DMS153 treated with DMSO at 0.1 percent for 48 hours (cell line): ENCODE measurements at regions not wholly inside any gene's neighbourhood (a gene's known extent, or its start where the extent isn't known, plus 50 kb on each side); places are given as distances from the start of the nearest gene placed in this dataset.

Experiments used
- DNase-seq: peaks from one replicate; lab custom pipeline; 2025; ENCODE audit not compliant: unreplicated experiment; lab: John Stamatoyannopoulos, UW

DNA sequence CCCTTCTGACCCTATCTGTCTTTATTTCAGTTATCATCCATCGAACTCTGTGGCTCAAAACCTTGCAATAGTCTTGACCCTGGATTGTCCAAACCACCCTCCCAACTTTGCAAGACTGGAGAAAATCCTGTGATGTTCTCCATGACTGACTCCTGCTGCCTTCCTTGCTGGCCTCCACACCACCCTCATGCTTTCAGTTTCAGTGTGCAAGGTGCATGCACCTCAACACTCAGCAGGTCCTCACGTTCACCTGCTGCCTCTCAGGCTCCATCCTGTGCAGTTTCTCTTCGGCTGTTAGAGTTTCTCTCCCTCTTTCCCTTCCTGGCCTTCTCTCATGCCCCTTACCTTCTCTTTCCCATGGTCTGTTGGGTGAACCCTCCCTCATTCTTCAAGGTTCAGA, 59.4 kb upstream of the ASIC2 start:
- no peak for DNase-seq

DNA sequence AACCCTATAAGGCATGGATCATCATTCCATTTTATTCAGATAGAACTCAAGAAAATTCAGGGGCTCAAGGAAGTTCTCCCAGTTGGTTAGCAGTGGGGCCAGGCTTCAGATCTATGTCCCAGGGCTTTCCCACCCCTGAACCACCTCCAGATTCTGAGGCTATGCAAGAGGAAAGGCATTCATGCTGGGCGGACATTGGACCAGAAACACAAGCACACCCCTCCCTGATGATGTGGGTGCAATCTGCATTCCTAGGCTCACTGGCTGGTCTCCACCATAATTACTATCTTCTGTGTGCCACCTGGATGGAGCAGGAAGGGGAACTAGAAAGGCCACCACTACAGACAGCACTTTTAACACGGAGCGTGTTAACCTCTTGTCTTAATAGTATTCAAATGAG, 63.2 kb upstream of the ASIC2 start:
- no peak for DNase-seq

DNA sequence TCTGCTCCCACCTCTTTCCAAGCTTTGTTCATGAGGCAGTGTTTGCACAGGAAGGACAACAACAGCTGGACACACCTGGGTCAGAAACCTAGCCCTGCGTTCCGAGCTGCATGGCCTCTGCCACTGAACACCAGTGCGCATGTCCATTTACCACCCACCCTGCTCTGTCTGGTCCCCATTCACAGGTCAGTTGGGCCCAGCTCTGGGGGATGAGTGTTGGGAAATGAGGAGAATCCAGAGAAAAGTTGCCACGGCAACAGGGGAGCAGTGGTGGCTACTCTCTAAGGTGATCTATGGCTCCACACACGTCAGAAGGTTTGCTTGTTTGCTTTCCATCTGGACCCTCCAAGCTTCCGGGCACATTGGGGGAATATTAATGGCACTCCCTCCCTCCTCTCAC, 70.4 kb upstream of the ASIC2 start:
- no peak for DNase-seq

DNA sequence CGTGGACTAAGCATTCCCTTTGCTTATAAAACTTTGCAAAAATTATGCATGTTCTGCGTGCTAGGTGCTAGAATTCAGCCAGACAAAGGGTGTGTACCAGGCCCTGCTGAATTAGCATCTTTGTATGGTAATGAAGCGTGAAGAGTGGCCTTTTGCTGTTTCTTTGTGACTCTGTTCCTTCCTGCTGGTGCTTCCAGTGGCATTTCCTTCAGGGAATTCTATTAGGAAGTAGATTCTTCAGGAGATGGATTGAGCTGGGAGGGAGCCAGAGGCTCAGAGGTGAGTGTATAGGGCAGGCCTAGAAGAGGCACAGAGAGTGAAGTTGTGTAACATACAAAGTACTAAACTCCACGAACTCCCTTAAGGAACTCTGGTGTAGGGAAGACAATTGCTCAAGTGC, 73.9 kb upstream of the ASIC2 start:
- DNase-seq = no peak

DNA sequence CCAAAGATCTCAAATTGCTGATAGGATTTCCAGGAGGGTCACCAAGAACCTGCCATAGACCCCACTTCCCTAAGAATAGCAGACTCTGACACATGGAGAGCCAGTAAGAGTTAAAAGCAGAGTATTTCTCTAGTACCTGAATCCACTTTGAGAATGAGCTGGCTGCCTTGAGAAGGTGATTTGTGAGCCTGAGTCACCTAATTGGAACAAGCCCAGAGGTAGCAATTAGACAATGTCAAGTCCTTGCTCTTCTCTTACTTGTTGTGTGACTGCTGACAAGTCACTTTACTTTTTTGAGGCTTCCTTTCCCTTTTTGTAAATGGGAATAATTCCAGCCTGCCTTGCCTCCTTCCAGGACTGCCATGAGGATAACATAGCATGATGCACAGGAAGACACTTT, 76.1 kb upstream of the ASIC2 start:
- no peak for DNase-seq

DNA sequence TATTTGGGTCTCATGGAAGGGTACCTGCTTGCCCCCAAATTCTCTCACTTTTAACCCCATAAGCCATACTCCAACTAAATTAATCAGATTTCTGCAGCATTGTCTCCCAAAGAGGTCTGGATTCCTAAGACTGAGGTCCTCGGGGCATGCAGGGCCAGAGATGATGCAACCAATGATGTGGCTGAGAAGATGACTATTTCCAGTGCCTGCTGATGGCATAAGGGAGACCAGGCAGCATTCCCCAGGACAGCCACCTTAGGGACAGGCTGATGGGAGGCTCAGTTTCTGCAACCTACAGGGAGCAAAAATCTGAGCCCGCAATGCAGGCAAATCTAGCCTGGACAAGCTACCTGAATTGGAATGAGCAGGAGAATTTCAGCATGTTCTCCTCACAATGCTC, 76.8 kb upstream of the ASIC2 start:
- DNase-seq = no peak

DNA sequence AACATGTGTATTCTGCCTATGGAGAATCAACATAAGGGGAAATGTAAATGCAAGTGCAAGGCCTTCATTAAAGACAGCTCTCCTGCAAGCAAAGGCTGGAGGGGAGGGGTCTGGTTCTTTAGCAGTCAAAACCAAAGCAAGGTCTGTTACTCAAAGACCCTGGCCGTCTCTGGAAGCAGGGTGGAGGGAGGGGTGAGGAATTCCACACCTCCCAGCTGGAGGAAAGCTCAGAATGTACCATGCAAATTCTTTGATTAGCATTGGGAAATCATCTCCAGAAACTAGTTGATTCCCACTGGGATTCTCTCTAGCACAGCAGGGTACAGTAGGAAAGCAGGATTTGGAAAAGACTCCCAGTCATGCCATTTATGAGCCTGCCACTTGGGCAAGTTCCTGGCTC, 77.3 kb upstream of the ASIC2 start:
- no peak for DNase-seq

DNA sequence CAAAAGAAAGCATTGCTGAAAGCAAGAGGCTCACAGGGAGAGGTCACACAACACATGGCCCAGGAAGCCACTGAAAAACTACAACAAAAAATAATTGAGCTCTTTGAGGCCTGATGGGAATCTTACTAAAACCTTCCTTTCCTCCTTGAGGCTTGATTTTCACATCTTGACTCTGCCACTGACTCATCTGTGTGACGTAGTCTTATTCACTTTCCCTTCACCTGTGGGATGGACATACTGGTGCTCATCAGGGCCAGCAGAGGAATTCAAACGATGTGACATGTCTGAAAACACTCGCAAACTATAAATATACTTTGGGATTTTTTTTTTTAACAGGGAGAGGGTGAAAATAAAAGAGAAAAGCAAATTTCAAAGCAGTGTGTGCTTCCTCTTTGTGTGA, 78.3 kb upstream of the ASIC2 start:
- no peak for DNase-seq

DNA sequence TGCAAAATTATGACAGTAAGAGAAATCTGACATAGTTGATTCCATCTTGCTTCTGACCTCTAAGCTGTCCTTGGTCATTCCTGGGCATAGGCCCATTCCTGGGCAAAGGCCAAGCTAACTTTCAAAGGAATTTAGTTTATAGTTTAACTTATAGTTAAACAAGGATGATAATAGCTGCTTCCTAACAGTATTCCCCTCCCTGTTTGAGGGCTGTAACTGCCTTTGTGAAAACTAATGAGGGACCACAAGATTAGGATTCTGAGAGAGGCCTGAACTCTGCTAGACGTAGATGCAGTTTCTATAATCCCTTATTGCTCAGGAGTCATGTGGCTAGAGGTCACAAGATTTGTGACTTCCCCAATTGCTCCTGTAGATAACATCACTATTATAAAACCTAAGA, 80.2 kb upstream of the ASIC2 start:
- DNase-seq = no peak

DNA sequence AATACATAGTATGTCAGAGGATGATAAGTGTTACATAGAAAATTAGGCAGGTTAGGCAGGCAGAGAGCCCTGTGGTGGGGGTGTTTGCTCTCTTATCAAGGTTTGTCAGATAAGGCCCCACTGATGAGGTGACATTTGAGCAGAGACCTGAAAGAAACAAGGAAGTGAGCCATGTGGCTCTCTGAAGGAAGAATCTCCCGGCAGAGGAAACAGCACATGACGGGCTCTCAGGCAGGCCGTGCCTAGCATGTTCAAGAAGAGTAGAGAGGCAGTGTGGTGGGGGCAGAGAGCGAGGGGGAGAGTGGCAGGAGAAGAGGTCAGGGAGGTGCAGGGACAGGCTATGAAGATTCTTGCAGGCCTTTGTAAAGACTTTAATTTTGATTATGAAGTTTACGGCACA, 82.0 kb upstream of the ASIC2 start:
- no peak for DNase-seq

DNA sequence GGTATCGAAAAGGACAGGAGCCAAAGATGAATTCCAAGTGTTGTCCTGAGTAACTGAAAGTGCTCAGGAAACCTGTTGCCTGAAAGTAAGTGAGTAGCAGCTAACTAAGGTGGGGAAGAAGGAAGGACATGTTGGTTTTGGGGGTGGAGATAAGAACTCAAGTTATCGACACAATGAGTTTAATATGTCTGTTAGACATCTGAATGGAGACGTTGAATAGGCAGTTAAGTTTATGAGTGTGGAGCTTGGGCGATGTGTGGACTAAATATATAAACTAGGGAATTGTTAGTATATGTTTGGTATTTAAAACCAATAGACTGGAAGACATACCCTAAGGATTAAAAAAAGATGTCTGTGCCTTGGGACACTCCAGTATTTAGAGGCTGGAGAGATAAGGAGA, 82.7 kb upstream of the ASIC2 start:
- DNase-seq = no peak

DNA sequence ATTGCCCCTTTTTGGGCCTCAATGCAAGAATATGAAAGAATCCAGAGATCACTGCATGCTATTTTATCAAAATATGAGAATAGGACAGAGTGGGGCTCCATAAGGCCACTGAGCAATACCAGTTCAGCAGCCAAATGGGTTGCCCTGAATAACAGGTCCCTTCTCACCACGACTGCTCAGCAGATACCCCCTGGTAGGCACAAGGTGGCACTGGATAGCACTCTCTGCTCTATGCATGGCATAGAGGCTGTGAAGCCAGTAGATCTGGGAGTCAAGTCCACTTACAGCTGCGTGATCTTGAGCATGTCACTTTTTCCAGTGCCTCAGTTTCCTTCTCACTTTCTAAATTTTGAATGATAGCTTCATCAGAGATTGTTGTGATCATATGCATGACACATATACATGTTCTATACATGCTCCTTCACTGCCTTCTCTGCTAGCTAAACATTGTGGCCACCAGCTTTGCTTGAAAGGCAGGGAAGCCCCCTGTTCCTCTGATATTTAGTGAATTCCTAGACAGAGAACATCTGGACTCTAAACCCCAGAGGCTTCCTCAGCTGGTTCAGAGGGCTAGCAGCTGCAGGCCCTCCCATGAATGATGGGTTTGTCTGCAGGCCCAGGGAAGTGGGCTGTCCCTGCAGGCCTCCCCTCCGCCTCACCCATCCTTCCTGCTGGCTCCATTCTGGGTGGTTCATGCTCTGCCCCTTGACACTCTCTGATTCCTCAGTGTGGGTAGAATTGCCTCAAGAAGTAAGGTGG, 84.9 kb upstream of the ASIC2 start:
- no peak for DNase-seq

DNA sequence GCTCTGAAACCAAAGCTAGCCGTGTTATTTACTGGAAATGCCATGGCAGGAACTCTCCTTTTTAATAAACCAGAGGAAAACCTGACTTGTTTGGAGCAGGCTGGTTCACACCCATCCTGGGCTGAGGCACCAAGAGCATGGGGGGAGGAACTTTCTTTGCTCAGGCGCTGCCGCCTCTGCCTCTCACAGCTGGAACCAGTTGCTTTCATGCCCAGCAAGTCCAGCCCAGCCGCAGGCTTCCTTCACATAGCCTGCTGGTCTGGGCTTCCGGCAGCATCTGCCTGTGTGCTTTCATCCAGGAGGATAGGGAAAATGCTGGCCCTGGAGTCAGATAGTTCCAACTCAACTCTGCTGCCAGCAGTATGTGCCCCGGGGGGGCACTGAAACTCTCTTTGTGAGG, 88.1 kb upstream of the ASIC2 start:
- DNase-seq = no peak

DNA sequence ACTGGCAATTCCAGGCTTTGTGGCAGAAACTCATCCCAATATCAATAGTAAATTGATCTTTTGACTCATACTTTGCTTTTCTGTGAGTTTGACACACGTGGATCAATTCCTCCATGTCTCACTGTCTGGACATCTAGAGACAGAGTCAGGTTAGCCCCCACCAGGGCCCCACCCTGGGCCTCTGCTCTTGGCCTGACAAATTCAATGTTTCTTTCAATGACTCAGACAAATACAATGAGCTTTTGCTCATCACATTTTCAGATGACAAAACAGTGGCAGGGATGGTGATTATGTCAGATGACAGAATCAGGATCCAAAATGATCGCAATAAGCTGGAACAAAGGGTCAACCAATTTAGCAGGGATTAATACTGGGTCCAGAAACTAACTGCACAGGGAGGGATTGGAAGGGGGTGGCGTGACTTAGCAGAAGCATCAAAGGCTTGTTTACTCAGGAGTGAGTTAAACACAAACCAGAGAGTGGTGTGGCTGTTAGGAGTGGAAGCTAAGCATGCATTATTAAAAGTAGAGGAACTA, 90.5 kb upstream of the ASIC2 start:
- DNase-seq = no peak

DNA sequence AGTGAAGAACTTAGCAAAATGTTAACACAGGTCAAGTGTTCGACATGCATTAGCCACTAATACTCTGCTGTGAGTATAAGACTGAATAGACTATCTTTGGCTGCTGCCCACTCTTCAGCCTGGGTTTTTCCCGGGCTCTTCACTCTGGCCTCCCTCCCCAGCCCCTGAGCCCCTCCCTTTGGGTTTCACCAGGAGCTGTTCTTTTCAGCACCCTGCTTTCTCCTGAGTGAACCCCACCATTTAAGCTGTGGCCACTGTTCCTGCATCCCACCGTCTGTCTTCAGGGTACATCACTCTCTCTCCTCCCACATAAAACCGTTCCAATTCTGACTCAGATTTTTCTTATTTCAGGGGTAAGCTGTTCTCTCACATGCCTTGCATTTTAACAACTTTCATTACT, 92.0 kb upstream of the ASIC2 start:
- no peak for DNase-seq

DNA sequence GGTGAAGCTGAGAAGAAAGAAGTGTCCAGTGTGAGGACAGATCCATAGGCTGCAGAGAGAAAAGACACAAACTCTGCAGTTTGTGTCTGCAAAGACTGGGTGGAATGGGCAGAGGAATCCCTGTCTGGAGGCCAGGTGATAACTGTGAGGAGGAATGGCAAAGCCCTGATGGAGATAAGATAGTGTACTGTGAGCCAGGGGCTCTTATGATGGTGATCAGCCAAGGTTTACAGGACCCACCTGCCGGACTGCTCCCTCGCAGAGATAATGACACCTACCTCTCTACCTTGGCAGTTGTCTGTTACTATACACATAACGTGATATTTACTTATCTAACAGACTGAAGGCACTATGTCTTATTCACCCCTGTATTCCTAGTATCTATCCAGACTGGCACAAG, 92.6 kb upstream of the ASIC2 start:
- no peak for DNase-seq

DNA sequence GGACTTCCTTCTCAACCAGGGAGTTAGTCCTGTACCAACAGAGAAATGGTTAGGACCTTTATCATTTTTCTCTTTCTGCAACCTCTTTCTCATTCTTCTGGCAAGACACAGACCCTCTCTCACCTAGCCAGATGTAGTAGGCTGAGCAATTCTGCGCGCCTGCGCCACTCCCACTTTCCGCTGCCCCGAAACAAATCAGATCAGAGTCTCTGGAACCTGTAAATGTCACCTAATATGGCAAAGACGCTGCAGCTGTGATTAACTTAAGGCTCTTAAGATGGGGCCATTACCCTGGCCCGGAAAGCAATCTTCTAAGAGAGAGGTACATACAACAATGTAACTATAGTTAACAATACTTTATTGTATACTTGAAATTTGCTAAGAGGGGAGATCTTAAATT, 94.3 kb upstream of the ASIC2 start:
- no peak for DNase-seq

DNA sequence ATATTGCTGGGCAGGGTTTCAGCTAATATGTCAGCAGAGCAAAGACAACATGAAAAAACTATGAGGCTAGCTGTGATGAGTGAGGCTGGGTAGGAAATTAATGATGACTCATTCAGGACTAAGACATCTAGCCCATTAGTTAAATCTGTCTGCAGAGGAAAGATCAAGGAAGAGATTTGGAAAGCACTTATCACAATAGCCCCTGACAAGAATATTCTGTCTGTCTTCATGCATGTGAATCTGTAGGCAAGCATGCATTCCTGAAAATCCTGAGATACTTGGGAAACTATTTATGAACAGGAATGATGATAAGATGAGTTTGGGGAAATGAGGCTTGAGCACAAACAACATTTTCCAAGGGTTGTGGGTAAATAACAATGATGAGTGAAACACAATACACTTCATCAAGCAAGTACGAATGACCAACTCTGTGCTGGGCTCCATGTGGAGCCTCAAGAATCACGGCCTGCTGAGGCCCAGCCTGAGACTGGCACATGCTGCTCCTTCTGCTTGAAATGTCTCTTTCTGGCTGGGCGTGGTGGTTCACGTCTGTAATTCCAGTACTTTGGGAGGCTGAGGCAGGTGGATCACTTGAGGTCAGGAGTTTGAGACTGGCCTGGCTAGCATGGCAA, 96.5 kb upstream of the ASIC2 start:
- no peak for DNase-seq

DNA sequence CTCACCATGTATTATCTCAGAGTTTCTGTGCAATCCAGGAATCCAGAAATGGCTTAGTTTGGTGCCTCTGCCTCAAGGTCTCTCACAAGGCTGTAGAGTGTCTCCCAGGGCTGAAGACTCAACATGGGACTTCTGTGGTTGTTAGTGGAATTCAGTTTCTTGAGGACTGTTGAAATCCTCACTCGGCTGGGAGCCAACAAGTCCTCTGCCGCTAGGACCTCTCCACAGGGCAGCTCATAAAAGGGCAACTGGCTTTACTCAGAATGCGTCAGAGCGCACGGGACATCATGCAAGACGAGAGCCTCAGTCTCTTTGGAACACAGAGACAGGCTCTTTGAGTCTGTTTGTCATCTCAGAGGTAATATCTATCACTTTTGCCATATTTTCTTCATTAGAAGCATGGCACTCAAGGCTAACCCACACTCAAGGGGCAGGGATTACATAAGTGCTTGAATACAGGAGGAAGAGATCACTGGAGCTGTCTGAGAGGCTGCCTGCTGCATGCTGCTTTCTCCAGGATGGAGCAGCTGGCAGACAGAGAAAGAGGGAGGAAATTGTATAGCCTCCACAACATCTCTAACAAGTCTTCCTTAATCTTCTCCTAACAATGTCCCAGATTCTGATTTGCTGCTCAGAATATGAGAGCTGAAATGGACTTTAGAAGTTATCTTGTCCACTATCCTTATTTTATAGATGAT, 97.5 kb upstream of the ASIC2 start:
- DNase-seq = no peak

DNA sequence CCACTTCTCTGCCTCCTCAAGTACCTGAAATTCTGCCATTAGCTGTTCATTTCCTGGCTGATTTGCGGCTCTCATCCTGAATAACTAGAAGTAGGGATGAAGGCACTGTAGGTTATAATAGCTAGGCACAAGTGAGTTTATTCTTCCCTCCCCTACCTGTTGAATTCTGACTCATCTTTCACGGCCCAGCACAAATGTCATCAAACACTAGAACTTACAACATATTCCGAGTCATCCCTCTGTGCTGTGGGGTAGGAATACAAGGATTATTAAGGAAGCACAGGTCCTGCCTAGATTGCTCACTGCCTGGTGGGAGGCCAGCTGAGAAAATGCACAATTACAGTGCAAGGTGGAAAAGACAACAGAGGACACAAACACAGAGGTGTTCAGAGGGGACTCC, 103.7 kb upstream of the ASIC2 start:
- no peak for DNase-seq

DNA sequence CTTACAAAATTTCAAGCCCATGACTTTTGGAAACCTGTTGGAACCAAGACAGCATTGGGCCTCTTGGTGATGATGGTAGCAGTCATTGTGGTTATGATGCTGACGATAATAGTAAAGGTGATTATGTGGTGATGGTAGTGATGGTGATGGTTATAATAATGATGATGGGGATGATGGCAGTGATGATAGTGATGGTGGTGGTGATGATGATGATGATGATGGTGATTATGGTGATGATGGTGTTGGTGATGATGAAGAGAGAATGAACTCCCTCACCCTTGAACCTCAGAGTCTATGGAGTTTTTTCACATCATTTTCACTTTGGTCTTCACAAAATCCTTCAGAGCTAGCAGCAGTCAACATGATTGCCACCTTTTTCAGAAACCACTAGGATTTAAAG, 105.3 kb upstream of the ASIC2 start:
- DNase-seq = no peak

DNA sequence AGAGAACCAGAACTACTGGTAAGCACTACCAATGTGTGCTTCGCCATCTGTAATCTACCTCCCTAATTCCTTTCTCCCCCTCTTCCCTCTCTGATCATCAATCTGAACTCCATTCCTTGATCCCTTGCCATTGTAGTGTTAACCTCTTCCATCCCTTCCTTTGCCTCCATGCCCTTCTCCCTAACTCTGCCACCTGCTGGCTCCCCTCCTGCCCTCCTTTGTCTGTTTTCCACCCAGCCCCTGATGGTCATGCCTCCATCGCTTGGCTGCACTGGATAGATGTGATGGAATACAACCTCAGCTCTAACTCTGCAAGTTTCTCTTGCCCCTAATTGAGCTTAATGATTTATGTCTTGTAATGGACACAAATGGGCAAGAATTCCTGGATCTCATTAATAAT, 108.2 kb upstream of the ASIC2 start:
- no peak for DNase-seq
